Spleen (tissue), 7 donors: ENCODE measurements at regions not wholly inside any gene's neighbourhood (a gene's known extent, or its start where the extent isn't known, plus 50 kb on each side); places are given as distances from the start of the nearest gene placed in this dataset.

Experiments
- CTCF ChIP-seq, 11 experiments: fragments of 200-600 bp in 7 of 11; fragments of 450-650 bp in 4 of 11; sonication (generic) in 4 of 11; IDR thresholded peaks in 8 of 11; conservative IDR thresholded peaks in 3 of 11; 1 replicate in 7 of 11; 2 replicates in 4 of 11; pipeline versions ENCODE4 v1.4.0 to v1.8.0; 2016 to 2021; ENCODE audit warnings: antibody characterized with exemption in 11 of 11, inconsistent platforms in 4 of 11, mild to moderate bottlenecking in 1 of 11
- POLR2A ChIP-seq, 3 donors: fragments of 450-650 bp; IDR thresholded peaks; one replicate each; pipeline ENCODE4 v1.5.1; 2017; ENCODE audit warnings: antibody characterized with exemption in 3 of 3, mild to moderate bottlenecking in 1 of 3
- POLR2AphosphoS5 ChIP-seq, 3 donors: sonication (generic); formaldehyde crosslinking; IDR thresholded peaks; one replicate each; pipeline ENCODE4 v1.5.1; 2017; ENCODE audit warnings: antibody characterized with exemption in 3 of 3
- donor health status: DM: no; HTN: no; CAD: no; lungs with moderate emphysema.
- donor health status: DM: no; HTN: no; CAD: no.
- donor health status: DM: no; HTN: no; CAD: no.

- TF ChIP-seq CTCF (IDR thresholded peaks at IDR 0.05 in 8 of 11, conservative IDR thresholded peaks at IDR 0.05 in 3 of 11) (no peak), POLR2A (IDR thresholded peaks at IDR 0.05) (no peak), POLR2AphosphoS5 (IDR thresholded peaks at IDR 0.05) (no peak)
These were observed 733.2 kb upstream of the GOLIM4 start for GRCh38 chr3:168828943-168829342.
